Gastroesophageal sphincter (tissue), 3 donors: ENCODE measurements at regions not wholly inside any gene's neighbourhood (a gene's known extent, or its start where the extent isn't known, plus 50 kb on each side); places are given as distances from the start of the nearest gene placed in this dataset.

Experiments used
- EP300 ChIP-seq: sonication (generic); formaldehyde crosslinking; IDR thresholded peaks from one replicate; pipeline ENCODE4 v1.6.1; 2017; ENCODE audit warnings: antibody characterized with exemption, mild to moderate bottlenecking
- POLR2A ChIP-seq, 2 donors: fragments of 450-650 bp; IDR thresholded peaks; one replicate each; pipeline ENCODE4 v1.6.1; 2017; ENCODE audit warnings: antibody characterized with exemption in 2 of 2, mild to moderate bottlenecking in 2 of 2, moderate library complexity in 1 of 2
- POLR2AphosphoS5 ChIP-seq: sonication (generic); formaldehyde crosslinking; IDR thresholded peaks from one replicate; pipeline ENCODE4 v1.6.1; 2017; ENCODE audit warnings: antibody characterized with exemption
- TF ChIP-seq, protein P1 (sequence below), 4 experiments: fragments of 200-600 bp in 2 of 4; fragments of 450-650 bp in 2 of 4; sonication (generic) in 1 of 4; IDR thresholded peaks; one replicate each; pipeline ENCODE4 v1.5.1; 2017 to 2019; ENCODE audit warnings: antibody characterized with exemption in 4 of 4, mild to moderate bottlenecking in 2 of 4, moderate library complexity in 2 of 4

DNA sequence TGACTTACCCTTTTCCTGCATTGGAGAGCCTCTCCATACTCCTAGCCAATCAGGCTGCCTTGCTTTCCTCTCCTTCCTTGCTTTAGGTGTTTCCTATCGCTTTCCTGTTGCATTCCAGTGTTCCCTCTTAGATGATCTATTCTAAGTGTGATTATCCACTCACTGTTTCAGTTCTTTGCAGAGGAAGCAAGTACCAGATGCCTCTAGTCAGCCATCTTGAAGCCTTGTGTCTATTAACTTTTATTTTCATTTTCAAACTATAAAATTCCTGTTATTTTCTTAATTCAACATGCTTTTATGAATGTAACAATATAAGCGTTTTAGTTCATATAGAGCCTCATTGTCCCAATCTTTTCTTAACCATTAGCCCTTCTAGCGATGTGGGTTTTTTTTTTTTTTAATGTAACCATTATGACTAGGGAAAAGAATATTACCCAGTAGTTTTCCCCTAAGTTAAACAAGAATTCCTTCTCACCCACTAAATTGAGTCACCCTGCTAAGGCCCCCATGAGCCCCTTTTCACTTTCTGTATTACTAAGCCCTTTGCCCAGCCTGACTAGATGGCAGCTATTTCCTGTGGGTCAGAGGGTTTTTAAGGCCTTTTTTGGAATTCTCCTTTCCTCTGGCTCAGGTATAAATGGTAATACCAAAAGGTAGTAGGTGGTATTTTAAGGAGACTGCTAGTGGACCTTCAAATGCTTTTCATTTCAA lies 229.4 kb upstream of the CTNNB1 start:
- TF ChIP-seq, protein P1, sequence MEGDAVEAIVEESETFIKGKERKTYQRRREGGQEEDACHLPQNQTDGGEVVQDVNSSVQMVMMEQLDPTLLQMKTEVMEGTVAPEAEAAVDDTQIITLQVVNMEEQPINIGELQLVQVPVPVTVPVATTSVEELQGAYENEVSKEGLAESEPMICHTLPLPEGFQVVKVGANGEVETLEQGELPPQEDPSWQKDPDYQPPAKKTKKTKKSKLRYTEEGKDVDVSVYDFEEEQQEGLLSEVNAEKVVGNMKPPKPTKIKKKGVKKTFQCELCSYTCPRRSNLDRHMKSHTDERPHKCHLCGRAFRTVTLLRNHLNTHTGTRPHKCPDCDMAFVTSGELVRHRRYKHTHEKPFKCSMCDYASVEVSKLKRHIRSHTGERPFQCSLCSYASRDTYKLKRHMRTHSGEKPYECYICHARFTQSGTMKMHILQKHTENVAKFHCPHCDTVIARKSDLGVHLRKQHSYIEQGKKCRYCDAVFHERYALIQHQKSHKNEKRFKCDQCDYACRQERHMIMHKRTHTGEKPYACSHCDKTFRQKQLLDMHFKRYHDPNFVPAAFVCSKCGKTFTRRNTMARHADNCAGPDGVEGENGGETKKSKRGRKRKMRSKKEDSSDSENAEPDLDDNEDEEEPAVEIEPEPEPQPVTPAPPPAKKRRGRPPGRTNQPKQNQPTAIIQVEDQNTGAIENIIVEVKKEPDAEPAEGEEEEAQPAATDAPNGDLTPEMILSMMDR (IDR thresholded peaks at IDR 0.05), result no peak
- TF ChIP-seq POLR2AphosphoS5 (no peak), EP300 (no peak), POLR2A (IDR thresholded peaks at IDR 0.05) (no peak)
